Keratinocyte (primary cell): ENCODE measurements at regions not wholly inside any gene's neighbourhood (a gene's known extent, or its start where the extent isn't known, plus 50 kb on each side); places are given as distances from the start of the nearest gene placed in this dataset.

Source experiments
- DNase-seq: peaks from one replicate; pipeline ENCODE4 v3.0.0-alpha.2; 2011; ENCODE audit warnings: low read depth, missing footprints, low spot score
- FAIRE-seq: peaks from 2 replicates; lab custom pipeline; 2011; peaks lifted over from hg19 to GRCh38; lab: Jason Lieb, UNC
- H2AFZ ChIP-seq: 2 replicates; pipeline ENCODE4 v1.6.0; 2012; ENCODE audit warnings: low read length, control low read depth, inconsistent platforms; ENCODE audit not compliant: control insufficient read depth
- H3K27ac ChIP-seq: 2 replicates; pipeline ENCODE4 v1.5.1; 2011; ENCODE audit warnings: low read length; ENCODE audit not compliant: control insufficient read depth, insufficient read depth
- H3K27me3 ChIP-seq: 3 replicates; pipeline ENCODE4 v1.6.0; 2011; ENCODE audit warnings: low read length; ENCODE audit not compliant: control insufficient read depth, insufficient read depth; ENCODE audit errors: extremely low read depth
- H3K36me3 ChIP-seq, 2 experiments: 2 replicates in 1 of 2; 3 replicates in 1 of 2; pipeline ENCODE4 v1.5.1; 2011; ENCODE audit warnings: low read length in 2 of 2, mild to moderate bottlenecking in 1 of 2; ENCODE audit not compliant: control insufficient read depth in 2 of 2, insufficient read depth in 2 of 2; ENCODE audit errors: extremely low read depth in 1 of 2
- H3K4me1 ChIP-seq: 3 replicates; pipeline ENCODE4 v1.5.1; 2011; ENCODE audit warnings: low read length; ENCODE audit not compliant: control insufficient read depth, insufficient read depth; ENCODE audit errors: extremely low read depth
- H3K4me2 ChIP-seq: 3 replicates; pipeline ENCODE4 v1.6.0; 2011; ENCODE audit warnings: low read depth, low read length; ENCODE audit not compliant: control insufficient read depth, insufficient read depth; ENCODE audit errors: extremely low read depth
- H3K4me3 ChIP-seq, 3 experiments: fragments of 200-600 bp in 1 of 3; sonication (generic) in 1 of 3; 2 replicates in 2 of 3; 3 replicates in 1 of 3; pipeline ENCODE4 v1.5.1; 2011 to 2016; ENCODE audit warnings: low read length in 3 of 3, mild to moderate bottlenecking in 3 of 3, control low read depth in 2 of 3, inconsistent platforms in 1 of 3, low read depth in 1 of 3, mixed read lengths in 1 of 3, mixed run types in 1 of 3, moderate library complexity in 1 of 3; ENCODE audit not compliant: control insufficient read depth in 2 of 3, insufficient read depth in 2 of 3; ENCODE audit errors: extremely low read depth in 1 of 3
- H3K79me2 ChIP-seq: 2 replicates; pipeline ENCODE4 v1.6.0; 2012; ENCODE audit warnings: low read length; ENCODE audit not compliant: control insufficient read depth, insufficient read depth
- H3K9ac ChIP-seq: 3 replicates; pipeline ENCODE4 v1.6.0; 2011; ENCODE audit warnings: low read length; ENCODE audit not compliant: control insufficient read depth, insufficient read depth; ENCODE audit errors: extremely low read depth
- H3K9me1 ChIP-seq: 3 replicates; pipeline ENCODE4 v1.6.0; 2011; ENCODE audit warnings: low read length; ENCODE audit not compliant: control insufficient read depth, insufficient read depth; ENCODE audit errors: extremely low read depth
- H3K9me3 ChIP-seq: 2 replicates; pipeline ENCODE4 v1.5.1; 2012; ENCODE audit warnings: low read depth, low read length; ENCODE audit not compliant: control insufficient read depth
- H4K20me1 ChIP-seq: 3 replicates; pipeline ENCODE4 v1.6.0; 2011; ENCODE audit warnings: low read length; ENCODE audit not compliant: control insufficient read depth, insufficient read depth; ENCODE audit errors: extremely low read depth
- CTCF ChIP-seq, 3 experiments: IDR thresholded peaks in 1 of 3; conservative IDR thresholded peaks in 1 of 3; optimal IDR thresholded peaks in 1 of 3; 2 replicates in 2 of 3; 3 replicates in 1 of 3; pipeline versions ENCODE3 to v1.5.1; 2011; ENCODE audit warnings: low read length in 3 of 3, mild to moderate bottlenecking in 3 of 3, moderate library complexity in 2 of 3, control low read depth in 1 of 3, inconsistent platforms in 1 of 3; ENCODE audit not compliant: insufficient read depth in 2 of 3; ENCODE audit errors: extremely low read depth in 1 of 3
- EZH2 ChIP-seq: IDR thresholded peaks from one replicate; pipeline ENCODE4 v1.6.1; 2012; ENCODE audit warnings: inconsistent platforms, mild to moderate bottlenecking, low read length, moderate library complexity
- dilution Hi-C: fragments of 300-500 bp; cut with MboI; formaldehyde crosslinking; loops from one replicate; pipeline ENCODE4 v1.7.0; 2020; ENCODE audit warnings: low sequenced_read_pairs; ENCODE audit not compliant: extremely low pct_ligation_motif_present

GRCh38 chr18:2075499-2075898 lies 495.8 kb downstream of the METTL4 start:
- Histone ChIP-seq H4K20me1 (no peaks in the 10 kb centered on the region), H3K9me3 (no peaks in the 10 kb centered on the region), H3K27ac (no peak overlapping the region), H3K4me1 (no peaks in the 10 kb centered on the region), H3K4me3 (no peak overlapping the region), H3K4me2 (no peak overlapping the region), H3K79me2 (no peaks in the 10 kb centered on the region), H2AFZ (no peak overlapping the region), H3K9me1 (no peaks in the 10 kb centered on the region), H3K27me3 (no peaks in the 10 kb centered on the region), H3K36me3 (no peaks in the 10 kb centered on the region), H3K9ac (no peak overlapping the region)
- DNase-seq = no peak
- no peak for TF ChIP-seq CTCF (optimal IDR thresholded peaks at IDR 0.05 in 1 of 3, IDR thresholded peaks at IDR 0.05 in 1 of 3, conservative IDR thresholded peaks at IDR 0.05 in 1 of 3; ENCODE audit: extremely low read depth in 1 of 3, insufficient read depth in 2 of 3, low read length in 3 of 3)
- TF ChIP-seq EZH2 = no peak
- dilution Hi-C loops = no loop called here
- no peak for FAIRE-seq

- Histone ChIP-seq H3K9me1 (no peaks in the 10 kb centered on the region), H4K20me1 (no peaks in the 10 kb centered on the region), H3K27me3 (no peaks in the 10 kb centered on the region), H3K4me1 (no peaks in the 10 kb centered on the region), H3K27ac (no peak overlapping the region), H3K4me2 (no peak overlapping the region), H3K79me2 (no peaks in the 10 kb centered on the region), H3K9me3 (no peaks in the 10 kb centered on the region), H3K4me3 (no peak overlapping the region), H3K9ac (no peak overlapping the region), H3K36me3 (no peaks in the 10 kb centered on the region), H2AFZ (no peak overlapping the region)
- no peak for TF ChIP-seq CTCF (optimal IDR thresholded peaks at IDR 0.05 in 1 of 3, IDR thresholded peaks at IDR 0.05 in 1 of 3, conservative IDR thresholded peaks at IDR 0.05 in 1 of 3; ENCODE audit: extremely low read depth in 1 of 3, insufficient read depth in 2 of 3, low read length in 3 of 3)
- TF ChIP-seq EZH2 = no peak
- DNase-seq (no peak), FAIRE-seq (no peak)
- dilution Hi-C loops = no loop called here
Observed at GRCh38 chr18:2082676-2083075, 488.6 kb downstream of the METTL4 start.
